H1 (cell line): ENCODE measurements at regions not wholly inside any gene's neighbourhood (a gene's known extent, or its start where the extent isn't known, plus 50 kb on each side); places are given as distances from the start of the nearest gene placed in this dataset.

ENCODE experiments used
- CTCF ChIA-PET: fragments of 300-600 bp; sonication (Branson Sonifier 250); formaldehyde crosslinking; loops from one replicate; lab custom pipeline; 2021; ENCODE audit not compliant: partially characterized antibody; lab: Charles Lee
- POLR2A ChIA-PET: fragments of 300-600 bp; sonication (Branson Sonifier 250); formaldehyde crosslinking; loops from one replicate; lab custom pipeline; 2021; ENCODE audit warnings: inconsistent platforms; ENCODE audit not compliant: partially characterized antibody; lab: Charles Lee
- DNase-seq, 2 experiments: peaks; one replicate each; pipeline versions ENCODE4 v3.0.0 to v3.0.0-alpha.2; 2010 to 2022; ENCODE audit warnings: low spot score in 2 of 2, low read depth in 1 of 2, mixed read lengths in 1 of 2
- FAIRE-seq: peaks from 2 replicates; lab custom pipeline; 2011; peaks lifted over from hg19 to GRCh38; lab: Jason Lieb, UNC
- H2AFZ ChIP-seq: 2 replicates; pipeline ENCODE4 v1.8.1; 2012; ENCODE audit warnings: low read length, inconsistent platforms
- H2AK5ac ChIP-seq: 2 replicates; pipeline ENCODE4 v1.6.1; 2013; ENCODE audit warnings: low read depth, low read length
- H2BK120ac ChIP-seq: replicated peaks from 2 replicates; pipeline ENCODE3; 2013; ENCODE audit warnings: low read depth, low read length, inconsistent platforms
- H2BK12ac ChIP-seq: 2 replicates; pipeline ENCODE4 v1.6.1; 2013; ENCODE audit warnings: low read depth, low read length
- H2BK15ac ChIP-seq: 2 replicates; pipeline ENCODE4 v1.6.1; 2013; ENCODE audit warnings: low read length
- H2BK20ac ChIP-seq: 2 replicates; pipeline ENCODE4 v1.6.1; 2013; ENCODE audit warnings: low read length
- H2BK5ac ChIP-seq: 2 replicates; pipeline ENCODE4 v1.6.1; 2013; ENCODE audit warnings: low read depth, low read length
- H3K14ac ChIP-seq: 2 replicates; pipeline ENCODE4 v1.6.1; 2013; ENCODE audit warnings: inconsistent platforms; ENCODE audit not compliant: insufficient read length
- H3K18ac ChIP-seq: 2 replicates; pipeline ENCODE4 v1.6.1; 2013; ENCODE audit warnings: low read length; ENCODE audit errors: extremely low read depth
- H3K23ac ChIP-seq: 2 replicates; pipeline ENCODE4 v1.6.1; 2013; ENCODE audit warnings: inconsistent platforms; ENCODE audit not compliant: insufficient read length
- H3K23me2 ChIP-seq: 2 replicates; pipeline ENCODE4 v1.6.1; 2013; ENCODE audit warnings: low read depth, low read length
- H3K27ac ChIP-seq: 2 replicates; pipeline ENCODE4 v1.6.1; 2011; ENCODE audit warnings: low read depth, low read length, inconsistent platforms
- H3K27me3 ChIP-seq, 4 experiments: replicated peaks in 1 of 4; 1 replicate in 1 of 4; 2 replicates in 3 of 4; pipeline versions ENCODE4 v1.6.1 to v1.8.1; 2011 to 2013; ENCODE audit warnings: low read length in 3 of 4, mild to moderate bottlenecking in 3 of 4, inconsistent platforms in 2 of 4, mixed read lengths in 2 of 4, moderate library complexity in 1 of 4; ENCODE audit not compliant: control insufficient read depth in 3 of 4, insufficient read depth in 3 of 4; ENCODE audit errors: extremely low read depth in 1 of 4
- H3K36me3 ChIP-seq, 4 experiments: 2 replicates each; pipeline versions ENCODE4 v1.6.1 to v1.8.1; 2011 to 2013; ENCODE audit warnings: mild to moderate bottlenecking in 4 of 4, low read length in 3 of 4, moderate library complexity in 2 of 4, control low read depth in 1 of 4, inconsistent platforms in 1 of 4; ENCODE audit not compliant: insufficient read depth in 4 of 4, control insufficient read depth in 2 of 4
- H3K4ac ChIP-seq: replicated peaks from 2 replicates; pipeline ENCODE3; 2013; ENCODE audit warnings: low read length, low read depth, mixed read lengths, inconsistent platforms; ENCODE audit not compliant: insufficient read length
- H3K4me1 ChIP-seq, 4 experiments: replicated peaks in 1 of 4; 1 replicate in 1 of 4; 2 replicates in 3 of 4; pipeline versions ENCODE4 v1.6.1 to v1.8.1; 2011 to 2013; ENCODE audit warnings: low read length in 3 of 4, inconsistent platforms in 2 of 4, mixed read lengths in 1 of 4; ENCODE audit not compliant: insufficient read depth in 4 of 4, control insufficient read depth in 3 of 4
- H3K4me2 ChIP-seq, 2 experiments: 2 replicates each; pipeline versions ENCODE4 v1.6.1 to v1.8.1; 2011 to 2013; ENCODE audit warnings: low read depth in 2 of 2, low read length in 2 of 2, control low read depth in 1 of 2, inconsistent platforms in 1 of 2, mild to moderate bottlenecking in 1 of 2; ENCODE audit not compliant: insufficient read depth in 1 of 2
- H3K4me3 ChIP-seq, 4 experiments: fragments of 200-600, 300-600 bp in 1 of 4; sonication (generic), shearing (Covaris generic), sonication (Bioruptor Twin) in 1 of 4; 2 replicates each; pipeline versions ENCODE4 v1.5.1 to v1.8.1; 2011 to 2016; ENCODE audit warnings: low read length in 4 of 4, low read depth in 3 of 4, control low read depth in 2 of 4, inconsistent platforms in 2 of 4, mild to moderate bottlenecking in 2 of 4, mixed read lengths in 1 of 4, moderate library complexity in 1 of 4; ENCODE audit not compliant: insufficient read depth in 2 of 4; ENCODE audit errors: extremely low read depth in 1 of 4
- H3K56ac ChIP-seq: replicated peaks from 2 replicates; pipeline ENCODE3; 2013; ENCODE audit warnings: low read depth, mild to moderate bottlenecking, mixed read lengths, low read length, inconsistent platforms; ENCODE audit not compliant: insufficient read length
- H3K79me1 ChIP-seq: 2 replicates; pipeline ENCODE4 v1.6.1; 2013; ENCODE audit warnings: low read depth, low read length, control low read depth
- H3K79me2 ChIP-seq, 2 experiments: 2 replicates each; pipeline versions ENCODE4 v1.6.1 to v1.8.1; 2012 to 2013; ENCODE audit warnings: low read length in 2 of 2, mild to moderate bottlenecking in 2 of 2, inconsistent platforms in 1 of 2; ENCODE audit not compliant: insufficient read depth in 2 of 2, control insufficient read depth in 1 of 2
- H3K9ac ChIP-seq, 4 experiments: replicated peaks in 1 of 4; 1 replicate in 1 of 4; 2 replicates in 3 of 4; pipeline versions ENCODE4 v1.6.1 to v1.8.1; 2011 to 2013; ENCODE audit warnings: low read depth in 3 of 4, low read length in 3 of 4, control low read depth in 2 of 4, mild to moderate bottlenecking in 2 of 4, moderate library complexity in 2 of 4, inconsistent platforms in 1 of 4; ENCODE audit errors: extremely low read depth in 1 of 4
- H3K9me3 ChIP-seq, 2 experiments: 2 replicates each; pipeline versions ENCODE4 v1.6.1 to v1.8.1; 2012 to 2013; ENCODE audit warnings: mild to moderate bottlenecking in 2 of 2, moderate library complexity in 2 of 2, control low read depth in 1 of 2, inconsistent platforms in 1 of 2, low read depth in 1 of 2, low read length in 1 of 2, mixed read lengths in 1 of 2; ENCODE audit not compliant: insufficient read depth in 2 of 2
- H4K20me1 ChIP-seq, 2 experiments: replicated peaks in 1 of 2; 2 replicates each; pipeline versions ENCODE3 to v1.8.1; 2011 to 2013; ENCODE audit warnings: inconsistent platforms in 2 of 2, low read length in 2 of 2, mild to moderate bottlenecking in 1 of 2; ENCODE audit not compliant: insufficient read depth in 2 of 2, control insufficient read depth in 1 of 2
- H4K5ac ChIP-seq: 2 replicates; pipeline ENCODE4 v1.6.1; 2013; ENCODE audit warnings: low read length, low read depth, mixed read lengths, inconsistent platforms; ENCODE audit not compliant: insufficient read length
- H4K8ac ChIP-seq: 2 replicates; pipeline ENCODE4 v1.8.0; 2013; ENCODE audit warnings: mild to moderate bottlenecking, moderate library complexity, low read length, inconsistent platforms; ENCODE audit not compliant: insufficient read depth; ENCODE audit errors: extremely low read depth
- H4K91ac ChIP-seq: replicated peaks from 2 replicates; pipeline ENCODE3; 2013; ENCODE audit warnings: low read length, mixed read lengths, inconsistent platforms; ENCODE audit not compliant: insufficient read length
- JUND ChIP-seq: IDR thresholded peaks from 2 replicates; pipeline ENCODE4 v1.6.1; 2011; ENCODE audit warnings: mild to moderate bottlenecking, improper control_type of control experiment, low read length
- WGBS, 2 experiments: shearing (Covaris generic) in 1 of 2; methylation state at CpG; one replicate each; pipeline versions ENCODE4 v1.1.6 to v1.1.7; 2013 to 2015; ENCODE audit warnings: low lambda C conversion rate in 2 of 2, mixed read lengths in 2 of 2, inconsistent platforms in 1 of 2, low coverage in 1 of 2, missing lambda C conversion rate in 1 of 2; ENCODE audit not compliant: insufficient replicate concordance in 2 of 2, insufficient coverage in 1 of 2, insufficient read length in 1 of 2; ENCODE audit errors: extremely low coverage in 1 of 2, missing lambda C conversion rate in 1 of 2; 5-methylcytosine and 5-hydroxymethylcytosine counted together

DNA sequence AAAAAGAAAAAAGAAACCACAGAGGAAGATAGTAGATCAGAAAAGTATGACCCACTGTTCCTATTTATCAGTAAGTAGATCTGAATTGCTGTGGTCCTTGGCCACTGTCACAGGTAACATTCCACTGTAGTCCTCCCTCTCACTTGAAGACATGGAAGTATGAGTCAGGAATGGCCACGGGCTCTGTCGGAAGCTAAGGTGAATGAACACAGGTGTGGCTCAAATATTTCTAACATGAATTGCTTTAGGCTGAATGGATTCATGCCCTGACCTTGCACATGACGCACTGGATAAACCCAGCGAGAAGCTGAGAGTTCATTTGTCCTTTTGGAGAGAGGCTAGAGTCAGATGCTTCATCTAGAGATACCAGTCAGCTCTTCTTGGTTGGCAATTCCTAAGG is 224.5 kb upstream of the SP8 start:
- Histone ChIP-seq H3K56ac (no peak overlapping the region), H2BK15ac (no peak overlapping the region), H3K36me3 (no peaks in the 10 kb centered on the region), H3K27me3 (no peaks in the 10 kb centered on the region), H3K4me1 (peaks cover 0 to 4% (median under 1%) of the 10 kb centered on the region in 4 experiments; a peak in 1 of 7 replicates), H3K23ac (no peak overlapping the region), H4K91ac (no peak overlapping the region), H3K4ac (no peak overlapping the region), H3K9me3 (0 out of 4 replicates have a peak, but pooled peaks cover 0 to 2% of the 10 kb centered on the region in 2 experiments), H3K23me2 (no peaks in the 10 kb centered on the region), H2BK120ac (no peak overlapping the region), H2BK20ac (no peak overlapping the region), H2BK5ac (no peak overlapping the region), H2AFZ (no peak overlapping the region), H4K5ac (no peak overlapping the region), H3K79me2 (no peaks in the 10 kb centered on the region), H3K4me3 (no peak overlapping the region), H3K79me1 (no peaks in the 10 kb centered on the region), H3K18ac (no peak overlapping the region), H2AK5ac (no peak overlapping the region), H3K9ac (no peak overlapping the region), H3K27ac (no peak overlapping the region), H4K8ac (no peak overlapping the region), H4K20me1 (no peaks in the 10 kb centered on the region), H2BK12ac (no peak overlapping the region), H3K14ac (no peak overlapping the region), H3K4me2 (no peak overlapping the region)
- TF ChIP-seq JUND, result no peak
- no peak for DNase-seq
- no peak for FAIRE-seq
- 96% methylated on average over 4 of the region's 4 CpGs; no CpG with 5 or more reads in 1 of the 2 experiments for WGBS, 2 experiments
- ChIA-PET POLR2A (no interaction called here), CTCF (interaction anchor here (0.9 to 1.5 kb wide), 3 partner anchors 13 to 243 kb away, joined by 3 to 5 read pairs (median 3); no protein-coding TSS in a partner anchor)
